ENCODE measurements at regions not wholly inside any gene's neighbourhood (a gene's known extent, or its start where the extent isn't known, plus 50 kb on each side); places are given as distances from the start of the nearest gene placed in this dataset.
"Not testable (repeated sequence)": the region's sequence is repeated elsewhere in the genome, so short reads cannot be mapped to it uniquely, and the experiment has no call there.

GRCh38 chr3:89851974-89852621, 744.7 kb downstream of the EPHA3 start:
- Mint-ChIP-seq H3K4me1 (ENCODE audit: low read depth) (no peaks in the 10 kb centered on the region), H3K9me3 (no peaks in the 10 kb centered on the region)
- intact Hi-C loops (cut with micrococcal nuclease), result no loop called here

GRCh38 chr3:89859757-89860156, 752.3 kb downstream of the EPHA3 start:
- no peaks in the 10 kb centered on the region for H3K9me3 Mint-ChIP-seq
- H3K4me3 Mint-ChIP-seq, result no peak overlapping the region

More at GRCh38 chr3:89851974-89852621, 744.7 kb downstream of the EPHA3 start:
- no peaks in the 10 kb centered on the region for H3K36me3 Mint-ChIP-seq (ENCODE audit: low read depth)
- H3K27me3 Mint-ChIP-seq, result no peaks in the 10 kb centered on the region
- H3K27ac Mint-ChIP-seq, result no peak overlapping the region
- H3K4me3 Mint-ChIP-seq, result no peak overlapping the region

DNA sequence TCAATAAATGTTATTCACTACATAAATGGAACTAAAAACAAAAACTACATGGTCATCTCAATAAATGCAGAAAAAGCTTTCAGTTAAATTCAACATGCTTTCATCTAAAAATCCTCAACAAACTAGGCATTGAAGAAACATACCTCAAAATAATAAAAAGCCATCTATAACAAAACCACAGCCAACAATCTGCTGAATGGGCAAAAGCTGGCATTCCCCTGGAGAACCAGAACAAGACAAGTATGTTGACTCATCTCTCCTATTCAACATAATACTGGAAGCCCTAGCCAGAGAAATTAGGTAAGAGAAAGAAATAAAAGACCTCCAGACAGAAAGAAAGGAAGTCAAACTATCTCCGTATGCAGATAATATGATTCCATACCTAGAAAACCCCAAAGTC, 759.9 kb downstream of the EPHA3 start:
- Mint-ChIP-seq H3K27me3 (no peaks in the 10 kb centered on the region), H3K36me3 (ENCODE audit: low read depth) (no peaks in the 10 kb centered on the region), H3K27ac (no peak overlapping the region), H3K9me3 (no peaks in the 10 kb centered on the region), H3K4me3 (no peak overlapping the region), H3K4me1 (ENCODE audit: low read depth) (no peaks in the 10 kb centered on the region)
- intact Hi-C loops (cut with micrococcal nuclease), result no loop called here

More at GRCh38 chr3:89859757-89860156, 752.3 kb downstream of the EPHA3 start:
- Mint-ChIP-seq H3K27ac (no peak overlapping the region), H3K27me3 (no peaks in the 10 kb centered on the region), H3K36me3 (ENCODE audit: low read depth) (no peaks in the 10 kb centered on the region), H3K4me1 (ENCODE audit: low read depth) (no peaks in the 10 kb centered on the region)
- intact Hi-C loops (cut with micrococcal nuclease), result no loop called here

- peaks cover 38% of the 10 kb centered on the region for H3K9me3 Mint-ChIP-seq
- H3K27ac Mint-ChIP-seq, result no peak overlapping the region
- no peak overlapping the region for H3K4me3 Mint-ChIP-seq
- H3K36me3 Mint-ChIP-seq (ENCODE audit: low read depth), result no peaks in the 10 kb centered on the region
- H3K4me1 Mint-ChIP-seq (ENCODE audit: low read depth), result no peaks in the 10 kb centered on the region
- H3K27me3 Mint-ChIP-seq, result no peaks in the 10 kb centered on the region
- intact Hi-C loops (cut with micrococcal nuclease), result no loop called here
These were observed 768.7 kb downstream of the EPHA3 start for GRCh38 chr3:89876116-89876515.

DNA sequence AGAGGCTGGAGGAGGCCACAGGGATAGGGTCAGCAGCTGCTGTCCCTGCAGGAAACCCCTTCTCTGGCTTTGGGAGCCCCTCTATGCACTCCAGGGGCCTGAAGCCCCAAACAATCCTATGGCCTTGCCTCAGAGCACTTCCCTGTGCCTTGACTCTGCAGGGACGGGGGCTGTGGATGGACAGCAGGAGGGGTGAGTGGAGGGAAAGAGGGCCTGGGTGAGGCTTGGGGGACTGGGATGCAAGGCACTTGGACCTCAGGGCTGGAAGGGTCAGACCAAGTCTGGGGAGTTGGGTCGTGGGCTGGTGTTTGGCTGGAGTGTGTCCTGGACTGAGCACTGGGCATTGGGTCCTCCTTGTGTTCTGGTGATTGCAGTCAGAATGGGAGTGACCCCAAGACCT, 769.8 kb downstream of the EPHA3 start:
- H3K4me1 Mint-ChIP-seq (ENCODE audit: low read depth), result no peaks in the 10 kb centered on the region
- no peaks in the 10 kb centered on the region for H3K27me3 Mint-ChIP-seq
- no peak overlapping the region for H3K27ac Mint-ChIP-seq
- no peak overlapping the region for H3K4me3 Mint-ChIP-seq
- H3K9me3 Mint-ChIP-seq, result peaks cover 41% of the 10 kb centered on the region
- intact Hi-C loops (cut with micrococcal nuclease), result no loop called here
- H3K36me3 Mint-ChIP-seq (ENCODE audit: low read depth), result no peaks in the 10 kb centered on the region

- intact Hi-C loops (cut with micrococcal nuclease), result no loop called here
- Mint-ChIP-seq H3K4me1 (ENCODE audit: low read depth) (no peaks in the 10 kb centered on the region), H3K4me3 (no peak overlapping the region), H3K27me3 (no peaks in the 10 kb centered on the region), H3K27ac (no peak overlapping the region), H3K9me3 (peaks cover 19% of the 10 kb centered on the region), H3K36me3 (ENCODE audit: low read depth) (no peaks in the 10 kb centered on the region)
These were observed 782.0 kb downstream of the EPHA3 start for GRCh38 chr3:89889386-89889785.

DNA sequence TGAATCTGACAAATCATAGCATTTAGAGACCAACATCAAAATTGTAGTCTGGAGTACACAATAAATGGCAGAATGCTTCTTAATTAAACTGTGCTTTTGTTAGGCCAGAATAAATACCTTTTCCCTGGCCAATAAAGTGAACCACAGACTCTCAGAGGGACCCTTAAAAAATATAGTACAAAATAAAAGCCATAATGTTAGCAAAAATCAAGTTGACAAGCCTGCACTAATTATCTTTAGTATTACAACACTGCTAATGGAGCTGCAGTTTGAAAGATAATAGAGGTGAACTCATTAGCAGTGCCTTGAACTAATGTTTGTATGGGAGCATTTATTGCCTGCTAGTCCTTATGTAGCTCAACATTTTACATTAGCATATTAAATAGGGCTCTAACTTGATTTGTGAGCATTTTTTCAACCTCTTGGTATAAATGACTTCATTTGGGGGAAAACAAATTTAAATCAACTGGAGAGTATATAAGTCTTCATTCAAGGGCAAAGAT, 801.3 kb downstream of the EPHA3 start:
- intact Hi-C loops (cut with micrococcal nuclease), result no loop called here
- no peak overlapping the region for H3K4me3 Mint-ChIP-seq
- H3K27ac Mint-ChIP-seq, result no peak overlapping the region
- H3K4me1 Mint-ChIP-seq (ENCODE audit: low read depth), result no peaks in the 10 kb centered on the region
- H3K9me3 Mint-ChIP-seq, result peaks cover 33% of the 10 kb centered on the region
- H3K36me3 Mint-ChIP-seq (ENCODE audit: low read depth), result no peaks in the 10 kb centered on the region
- H3K27me3 Mint-ChIP-seq, result no peaks in the 10 kb centered on the region

DNA sequence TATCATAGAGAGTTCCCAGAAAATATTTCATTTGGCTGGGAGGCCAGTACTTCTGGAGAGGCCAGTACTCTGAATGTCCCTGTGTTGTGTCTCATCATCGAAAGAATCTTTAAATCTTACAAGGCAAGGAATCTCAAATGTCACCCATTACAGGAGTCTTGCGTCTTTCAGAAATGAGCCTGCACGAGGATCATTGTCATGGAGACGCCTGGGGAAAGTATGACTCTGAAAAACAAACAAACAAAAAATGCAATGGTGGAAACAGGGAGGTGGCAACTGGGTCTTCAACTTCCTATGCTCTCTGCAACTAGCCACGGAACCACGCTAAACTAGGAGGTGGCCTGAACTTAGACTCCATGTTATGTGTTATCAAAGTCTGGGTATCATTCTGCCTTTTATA, 804.6 kb downstream of the EPHA3 start:
- H3K27ac Mint-ChIP-seq, result no peak overlapping the region
- H3K4me1 Mint-ChIP-seq (ENCODE audit: low read depth), result no peaks in the 10 kb centered on the region
- intact Hi-C loops (cut with micrococcal nuclease), result no loop called here
- no peaks in the 10 kb centered on the region for H3K36me3 Mint-ChIP-seq (ENCODE audit: low read depth)
- peaks cover 11% of the 10 kb centered on the region for H3K9me3 Mint-ChIP-seq
- no peaks in the 10 kb centered on the region for H3K27me3 Mint-ChIP-seq
- no peak overlapping the region for H3K4me3 Mint-ChIP-seq

- Mint-ChIP-seq H3K4me3 (no peak overlapping the region), H3K27ac (no peak overlapping the region), H3K27me3 (no peaks in the 10 kb centered on the region)
These were observed 816.6 kb downstream of the EPHA3 start for GRCh38 chr3:89923921-89924610.

DNA sequence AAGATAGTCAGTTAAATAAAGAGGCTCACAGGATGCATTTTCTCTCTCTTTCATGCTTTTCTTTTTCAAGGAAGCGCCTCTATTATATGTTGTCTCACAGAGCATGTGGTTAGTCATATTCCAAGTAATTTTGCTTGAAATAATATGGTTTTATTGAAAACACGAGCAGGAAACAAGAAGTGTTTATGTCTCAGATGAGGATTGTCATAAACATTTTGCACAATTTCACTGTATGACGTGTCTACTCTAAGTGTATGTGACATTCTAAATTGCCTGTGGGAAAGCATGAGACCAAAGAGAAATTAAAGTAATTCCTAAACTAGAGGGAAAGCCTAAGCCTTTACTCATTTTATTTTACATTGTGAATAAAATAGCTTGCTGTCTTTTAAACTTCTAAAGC, 818.6 kb downstream of the EPHA3 start:
- Mint-ChIP-seq H3K4me3 (no peak overlapping the region), H3K4me1 (ENCODE audit: low read depth) (no peaks in the 10 kb centered on the region), H3K27ac (no peak overlapping the region), H3K9me3 (peaks cover 7% of the 10 kb centered on the region), H3K36me3 (ENCODE audit: low read depth) (no peaks in the 10 kb centered on the region), H3K27me3 (no peaks in the 10 kb centered on the region)
- intact Hi-C loops (cut with micrococcal nuclease), result no loop called here

More at GRCh38 chr3:89923921-89924610, 816.6 kb downstream of the EPHA3 start:
- Mint-ChIP-seq H3K36me3 (ENCODE audit: low read depth) (no peaks in the 10 kb centered on the region), H3K4me1 (ENCODE audit: low read depth) (no peaks in the 10 kb centered on the region), H3K9me3 (peaks cover 7% of the 10 kb centered on the region)
- intact Hi-C loops (cut with micrococcal nuclease), result no loop called here

DNA sequence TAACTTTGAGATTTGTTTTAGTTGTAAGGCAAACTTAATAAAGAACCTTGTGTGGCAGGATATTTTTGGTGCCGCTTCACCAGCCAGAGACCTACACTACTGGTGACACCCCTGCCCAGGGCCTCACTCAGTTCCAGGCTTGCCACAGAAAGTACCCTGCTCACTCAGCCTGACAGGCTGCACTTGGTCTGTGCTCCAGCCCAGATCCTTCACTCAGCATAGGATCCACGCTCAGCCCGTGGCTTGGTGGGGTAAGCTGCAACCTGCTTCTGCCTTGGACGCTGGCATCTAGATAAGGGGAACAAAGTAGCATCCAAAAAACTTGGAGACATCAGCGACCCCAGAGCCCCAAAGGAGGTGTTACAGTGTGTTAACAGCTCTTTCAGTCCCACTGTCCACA, 825.5 kb downstream of the EPHA3 start:
- H3K4me3 Mint-ChIP-seq, result no peak overlapping the region
- H3K36me3 Mint-ChIP-seq (ENCODE audit: low read depth), result no peaks in the 10 kb centered on the region
- no peaks in the 10 kb centered on the region for H3K27me3 Mint-ChIP-seq
- intact Hi-C loops (cut with micrococcal nuclease), result no loop called here
- no peaks in the 10 kb centered on the region for H3K4me1 Mint-ChIP-seq (ENCODE audit: low read depth)
- no peak overlapping the region for H3K27ac Mint-ChIP-seq
- peaks cover 8% of the 10 kb centered on the region for H3K9me3 Mint-ChIP-seq

- H3K27me3 Mint-ChIP-seq; H3K4me3 Mint-ChIP-seq; H3K9me3 Mint-ChIP-seq; H3K36me3 Mint-ChIP-seq (ENCODE audit: low read depth); H3K27ac Mint-ChIP-seq; intact Hi-C loops (cut with micrococcal nuclease); H3K4me1 Mint-ChIP-seq (ENCODE audit: low read depth): not testable (repeated sequence)
These were observed 837.0 kb downstream of the EPHA3 start for GRCh38 chr3:89944461-89944860.

DNA sequence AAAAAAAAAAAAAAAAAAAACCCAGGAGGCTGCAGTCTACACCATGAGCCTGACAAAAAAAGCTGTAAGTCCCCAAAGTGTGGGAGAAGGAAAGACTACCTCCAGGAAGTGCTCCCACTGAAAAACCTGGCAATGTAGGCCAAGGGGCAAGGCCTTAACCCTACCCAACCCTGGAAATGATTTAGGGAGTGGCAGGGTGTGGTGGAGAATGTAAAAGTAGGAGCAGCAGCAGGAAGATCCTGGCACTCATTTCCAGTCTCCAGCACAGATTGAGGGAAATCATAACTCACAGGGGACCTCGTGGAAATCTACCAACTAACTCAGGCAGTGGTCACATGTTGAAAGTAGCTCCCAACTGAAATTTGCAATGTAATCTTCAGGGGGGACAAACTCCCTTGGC, 839.5 kb downstream of the EPHA3 start:
- Mint-ChIP-seq H3K27ac (no peak overlapping the region), H3K36me3 (ENCODE audit: low read depth) (no peaks in the 10 kb centered on the region), H3K27me3 (no peaks in the 10 kb centered on the region), H3K4me3 (no peak overlapping the region), H3K9me3 (peaks cover 6% of the 10 kb centered on the region), H3K4me1 (ENCODE audit: low read depth) (no peaks in the 10 kb centered on the region)
- intact Hi-C loops (cut with micrococcal nuclease), result no loop called here

DNA sequence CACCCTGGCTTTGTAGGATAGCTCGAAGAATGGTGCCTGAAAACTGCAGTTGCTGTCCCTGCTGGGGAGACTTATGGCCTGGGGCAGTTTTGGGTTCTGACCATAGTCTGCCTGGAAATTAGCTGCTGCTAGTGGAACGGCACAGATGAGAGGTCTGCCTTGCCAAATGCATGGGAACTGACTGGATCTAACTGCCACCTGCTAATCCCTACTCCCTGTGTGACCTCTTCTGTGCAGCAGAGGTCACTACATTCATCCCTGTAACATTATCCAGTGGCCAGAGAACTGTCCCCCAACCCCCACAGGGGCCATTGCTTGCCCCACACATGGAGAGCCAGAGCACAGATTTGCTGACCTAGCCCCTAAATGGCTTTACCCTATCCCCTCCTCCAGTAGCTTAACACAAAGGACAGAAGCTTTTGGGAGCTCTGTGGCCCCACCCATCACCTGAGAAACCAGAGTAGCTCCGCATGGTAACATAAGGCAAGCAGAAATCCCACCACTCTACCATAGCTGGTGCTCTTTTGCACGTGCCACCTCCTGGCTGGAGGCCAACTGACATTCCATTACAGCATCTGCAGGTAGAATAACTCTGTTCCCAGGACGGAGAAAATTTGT, 840.0 kb downstream of the EPHA3 start:
- H3K36me3 Mint-ChIP-seq (ENCODE audit: low read depth), result no peaks in the 10 kb centered on the region
- no peak overlapping the region for H3K27ac Mint-ChIP-seq
- H3K27me3 Mint-ChIP-seq, result no peaks in the 10 kb centered on the region
- no peak overlapping the region for H3K4me3 Mint-ChIP-seq
- intact Hi-C loops (cut with micrococcal nuclease), result no loop called here
- no peaks in the 10 kb centered on the region for H3K4me1 Mint-ChIP-seq (ENCODE audit: low read depth)
- H3K9me3 Mint-ChIP-seq, result no peaks in the 10 kb centered on the region

Data from dendritic cell treated with granulocyte-macrophage colony-stimulating factor and Interleukin-4, amounts not matched to agents 40 ng/mL and 50 ng/mL, for 4 days (primary cell).